Fibroblast of pulmonary artery (primary cell): ENCODE measurements at regions not wholly inside any gene's neighbourhood (a gene's known extent, or its start where the extent isn't known, plus 50 kb on each side); places are given as distances from the start of the nearest gene placed in this dataset.

ENCODE experiments used
- DNase-seq: peaks from one replicate; pipeline ENCODE4 v3.0.0-alpha.2; 2010; ENCODE audit warnings: low read depth
- H3K4me3 ChIP-seq: replicated peaks from 2 replicates; pipeline ENCODE4 v1.5.1; 2011; ENCODE audit warnings: low read depth, mild to moderate bottlenecking, control low read depth, low read length, moderate library complexity
- CTCF ChIP-seq: IDR thresholded peaks from 2 replicates; pipeline ENCODE4 v1.5.1; 2011; ENCODE audit warnings: mild to moderate bottlenecking, control low read depth, low read length, inconsistent platforms; ENCODE audit errors: missing control alignments

GRCh38 chr2:234399451-234400246, 97.2 kb downstream of the ARL4C start:
- no peak for TF ChIP-seq CTCF
- no peak for DNase-seq
- H3K4me3 ChIP-seq = no peak overlapping the region

GRCh38 chr2:234398531-234398930, 98.3 kb downstream of the ARL4C start:
- H3K4me3 ChIP-seq = no peak overlapping the region
- TF ChIP-seq CTCF = no peak
- DNase-seq = no peak

GRCh38 chr2:234395891-234396420, 100.9 kb downstream of the ARL4C start:
- no peak for DNase-seq
- TF ChIP-seq CTCF = no peak
- H3K4me3 ChIP-seq = no peak overlapping the region

GRCh38 chr2:234394450-234394849, 102.4 kb downstream of the ARL4C start:
- no peak for TF ChIP-seq CTCF
- no peak overlapping the region for H3K4me3 ChIP-seq
- no peak for DNase-seq

- no peak for DNase-seq
- no peak for TF ChIP-seq CTCF
- H3K4me3 ChIP-seq = no peak overlapping the region
These were observed 103.5 kb downstream of the ARL4C start for GRCh38 chr2:234393354-234393753.

GRCh38 chr2:234392041-234392615, 104.8 kb downstream of the ARL4C start:
- no peak for DNase-seq
- TF ChIP-seq CTCF = no peak
- H3K4me3 ChIP-seq = no peak overlapping the region
